WTC11 (cell line): ENCODE measurements at regions not wholly inside any gene's neighbourhood (a gene's known extent, or its start where the extent isn't known, plus 50 kb on each side); places are given as distances from the start of the nearest gene placed in this dataset.

ENCODE experiments used
- CTCF ChIP-seq: fragments of 200-600 bp; IDR thresholded peaks from 2 replicates; pipeline ENCODE4 v1.8.0; 2022; ENCODE audit warnings: antibody characterized with exemption
- ETV6 ChIP-seq: sonication (generic); formaldehyde crosslinking; IDR thresholded peaks from 2 replicates; pipeline ENCODE4 v1.8.1; 2022; ENCODE audit warnings: mild to moderate bottlenecking, missing genetic modification reagents
- ZNF121 ChIP-seq: sonication (generic); formaldehyde crosslinking; IDR thresholded peaks from 2 replicates; pipeline ENCODE4 v1.8.0; 2023; ENCODE audit warnings: missing genetic modification reagents

DNA sequence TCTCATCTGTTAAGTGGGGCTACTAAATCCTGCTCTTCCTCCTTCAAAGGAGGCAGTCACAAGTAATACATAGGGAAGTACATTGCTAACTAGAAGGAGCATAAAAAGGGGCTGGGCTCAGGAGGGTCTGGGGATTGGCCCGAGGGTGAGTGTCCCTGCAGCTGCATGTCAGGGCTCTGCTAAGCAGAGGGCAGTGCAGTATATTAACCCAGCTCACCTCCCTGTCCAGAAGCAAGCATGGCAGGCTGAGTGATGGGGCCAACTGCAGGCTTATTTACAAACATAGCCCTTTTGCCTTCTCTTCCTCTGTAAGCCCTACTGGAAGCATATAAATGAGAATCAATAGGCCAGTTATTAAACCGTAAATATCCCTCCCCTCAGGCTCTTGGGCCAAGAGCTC, 143.2 kb upstream of the PCBD1 start:
- TF ChIP-seq CTCF = no peak
- no peak for TF ChIP-seq ETV6
- TF ChIP-seq ZNF121 = no peak
